Esophagus (tissue), 2 donors: ENCODE measurements at regions not wholly inside any gene's neighbourhood (a gene's known extent, or its start where the extent isn't known, plus 50 kb on each side); places are given as distances from the start of the nearest gene placed in this dataset.

Experiments
- H3K27ac ChIP-seq, 2 donors: one replicate each; pipeline ENCODE4 v1.5.1; 2013; ENCODE audit warnings: low read depth in 2 of 2, mild to moderate bottlenecking in 2 of 2, inconsistent platforms in 1 of 2, low read length in 1 of 2, moderate library complexity in 1 of 2
- H3K27me3 ChIP-seq, 2 donors: one replicate each; pipeline ENCODE4 v1.6.1; 2013; ENCODE audit warnings: low read length in 2 of 2, control low read depth in 1 of 2, mild to moderate bottlenecking in 1 of 2; ENCODE audit not compliant: insufficient read depth in 2 of 2, control insufficient read depth in 1 of 2
- H3K36me3 ChIP-seq, 2 donors: one replicate each; pipeline ENCODE4 v1.6.1; 2013; ENCODE audit warnings: low read length in 1 of 2; ENCODE audit not compliant: control insufficient read depth in 2 of 2, insufficient read depth in 2 of 2
- H3K4me1 ChIP-seq, 2 donors: one replicate each; pipeline ENCODE4 v1.6.1; 2013; ENCODE audit warnings: low read length in 1 of 2; ENCODE audit not compliant: control insufficient read depth in 2 of 2, insufficient read depth in 2 of 2
- H3K4me3 ChIP-seq, 2 donors: one replicate each; pipeline ENCODE4 v1.5.1; 2013; ENCODE audit warnings: low read length in 2 of 2, mild to moderate bottlenecking in 2 of 2, low read depth in 1 of 2, moderate library complexity in 1 of 2
- H3K9me3 ChIP-seq, 2 donors: one replicate each; pipeline ENCODE4 v1.6.1; 2013; ENCODE audit warnings: mild to moderate bottlenecking in 2 of 2, low read depth in 1 of 2, low read length in 1 of 2, moderate library complexity in 1 of 2; ENCODE audit not compliant: control insufficient read depth in 2 of 2, insufficient read depth in 1 of 2
- WGBS, 2 donors: extraction: QIAGEN DNeasy Blood & Tissue Kit; methylation state at CpG; one replicate each; pipeline ENCODE4 v1.1.7; 2013; 5-methylcytosine and 5-hydroxymethylcytosine counted together
- donor health status: healthy with polysubstance abuse.
- donor health status: Bipolar disorder and iron deficiency.

DNA sequence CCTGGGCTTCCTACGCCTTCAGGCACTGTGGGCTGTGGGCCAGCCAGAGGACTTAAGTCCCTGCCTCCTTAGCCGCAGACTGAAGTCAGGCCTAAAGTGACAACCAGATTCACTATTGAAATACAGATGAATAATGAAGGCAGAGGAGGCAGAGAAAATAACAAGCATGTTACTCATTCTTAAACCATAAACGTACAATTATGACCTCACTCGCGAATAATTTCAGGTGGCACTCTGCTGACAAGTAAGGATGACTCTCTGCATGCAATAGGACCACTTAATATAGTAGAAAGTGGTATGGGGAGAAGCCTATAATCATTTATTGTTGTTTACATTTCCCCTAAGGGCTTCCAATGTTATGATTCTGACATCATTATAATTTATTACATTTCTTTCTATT is 409.2 kb upstream of the FGF13 start:
- Histone ChIP-seq H3K36me3 (no peaks in the 10 kb centered on the region), H3K9me3 (no peaks in the 10 kb centered on the region), H3K27me3 (no peaks in the 10 kb centered on the region), H3K4me3 (no peak overlapping the region), H3K4me1 (no peaks in the 10 kb centered on the region), H3K27ac (no peak overlapping the region)
- 71 to 80% methylated on average over 5 of the region's 5 CpGs for WGBS, 2 donors

GRCh38 chrX:139113708-139114107 is 402.2 kb upstream of the FGF13 start:
- no peak overlapping the region for H3K4me3 ChIP-seq
- no peak overlapping the region for H3K27ac ChIP-seq
- 32 to 56% methylated on average over 6 of the region's 6 CpGs for WGBS, 2 donors
- H3K9me3 ChIP-seq = no peaks in the 10 kb centered on the region
- no peaks in the 10 kb centered on the region for H3K4me1 ChIP-seq
- peaks cover 0 to 3% of the 10 kb centered on the region in 2 donors for H3K27me3 ChIP-seq
- H3K36me3 ChIP-seq = no peaks in the 10 kb centered on the region

GRCh38 chrX:139112432-139112831 is 400.9 kb upstream of the FGF13 start:
- Histone ChIP-seq H3K36me3 (no peaks in the 10 kb centered on the region), H3K27me3 (peaks cover 0 to 3% of the 10 kb centered on the region in 2 donors), H3K4me3 (no peak overlapping the region), H3K27ac (no peak overlapping the region), H3K9me3 (no peaks in the 10 kb centered on the region), H3K4me1 (no peaks in the 10 kb centered on the region)
- 24 to 53% methylated on average over 2 of the region's 2 CpGs for WGBS, 2 donors

GRCh38 chrX:139106069-139106468 is 394.6 kb upstream of the FGF13 start:
- Histone ChIP-seq H3K36me3 (no peaks in the 10 kb centered on the region), H3K27me3 (peaks cover 0 to 6% of the 10 kb centered on the region in 2 donors), H3K9me3 (no peaks in the 10 kb centered on the region), H3K4me1 (no peaks in the 10 kb centered on the region), H3K4me3 (no peak overlapping the region), H3K27ac (no peak overlapping the region)
- WGBS, 2 donors = 32 to 33% methylated on average over 2 of the region's 2 CpGs

- Histone ChIP-seq H3K36me3 (no peaks in the 10 kb centered on the region), H3K4me3 (no peak overlapping the region), H3K4me1 (no peaks in the 10 kb centered on the region), H3K9me3 (no peaks in the 10 kb centered on the region), H3K27ac (no peak overlapping the region), H3K27me3 (peaks cover 0 to 7% of the 10 kb centered on the region in 2 donors)
- WGBS, 2 donors = 68 to 83% methylated on average over 6 of the region's 6 CpGs
These were observed 383.4 kb upstream of the FGF13 start for GRCh38 chrX:139094671-139095592.

GRCh38 chrX:139093201-139093600 is 381.7 kb upstream of the FGF13 start:
- Histone ChIP-seq H3K27ac (no peak overlapping the region), H3K4me3 (no peak overlapping the region), H3K9me3 (no peaks in the 10 kb centered on the region), H3K36me3 (no peaks in the 10 kb centered on the region), H3K27me3 (peaks cover 0 to 5% of the 10 kb centered on the region in 2 donors), H3K4me1 (no peaks in the 10 kb centered on the region)
- WGBS, 2 donors = 89 to 91% methylated on average over 3 of the region's 3 CpGs

DNA sequence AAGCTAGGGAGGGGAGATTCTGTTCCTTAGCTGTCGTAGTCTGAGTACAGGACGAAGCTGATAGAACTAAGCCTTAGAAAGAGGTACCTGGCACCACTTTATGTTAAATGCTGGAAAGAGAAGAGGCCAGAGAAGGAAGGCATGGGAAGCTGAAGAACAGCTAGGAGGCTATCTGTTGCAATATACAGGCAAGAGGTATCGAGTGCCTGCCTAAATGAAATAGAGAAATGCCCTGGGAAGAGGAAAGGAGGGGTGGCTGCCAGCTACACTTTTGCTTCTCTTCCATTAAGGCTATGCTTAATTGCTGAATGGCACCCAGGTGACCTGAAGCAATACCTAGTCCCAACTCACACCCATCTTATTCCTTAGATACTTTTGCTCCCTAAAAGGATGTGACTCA is 380.4 kb upstream of the FGF13 start:
- no peaks in the 10 kb centered on the region for H3K4me1 ChIP-seq
- H3K27ac ChIP-seq = no peak overlapping the region
- no peaks in the 10 kb centered on the region for H3K36me3 ChIP-seq
- peaks cover 0 to 4% of the 10 kb centered on the region in 2 donors for H3K27me3 ChIP-seq
- H3K4me3 ChIP-seq = no peak overlapping the region
- WGBS, 2 donors = 72 to 87% methylated on average over 3 of the region's 3 CpGs
- H3K9me3 ChIP-seq = no peaks in the 10 kb centered on the region

- no peaks in the 10 kb centered on the region for H3K36me3 ChIP-seq
- no peak overlapping the region for H3K4me3 ChIP-seq
- no peak overlapping the region for H3K27ac ChIP-seq
- no peaks in the 10 kb centered on the region for H3K4me1 ChIP-seq
- H3K27me3 ChIP-seq = peaks cover 0 to 4% of the 10 kb centered on the region in 2 donors
- no peaks in the 10 kb centered on the region for H3K9me3 ChIP-seq
These were observed 379.5 kb upstream of the FGF13 start for GRCh38 chrX:139091066-139091465.

- no peak overlapping the region for H3K27ac ChIP-seq
These were observed 374.7 kb upstream of the FGF13 start for GRCh38 chrX:139086246-139086645.

DNA sequence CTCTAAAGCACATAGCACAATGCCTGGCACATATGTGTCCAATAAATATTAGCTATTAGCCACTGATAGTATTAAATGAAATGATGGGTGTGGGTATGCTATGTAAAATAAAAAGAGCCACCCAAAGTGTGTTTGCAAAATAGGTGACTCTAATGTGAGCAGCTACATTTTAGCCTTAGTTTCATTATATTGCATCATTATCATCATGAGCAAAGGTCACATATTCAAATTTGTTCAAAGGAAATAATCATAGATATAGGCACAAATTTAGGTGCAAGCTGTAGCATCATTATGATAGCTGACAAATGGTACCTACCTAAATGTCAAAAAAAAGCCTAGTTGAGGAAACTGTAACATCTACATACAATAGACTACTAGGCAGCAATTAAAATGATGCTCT is 373.9 kb upstream of the FGF13 start:
- Histone ChIP-seq H3K4me1 (no peaks in the 10 kb centered on the region), H3K36me3 (no peaks in the 10 kb centered on the region), H3K9me3 (no peaks in the 10 kb centered on the region), H3K4me3 (no peak overlapping the region), H3K27ac (no peak overlapping the region), H3K27me3 (no peaks in the 10 kb centered on the region)

More at GRCh38 chrX:139086246-139086645, 374.7 kb upstream of the FGF13 start:
- Histone ChIP-seq H3K27me3 (no peaks in the 10 kb centered on the region), H3K4me1 (no peaks in the 10 kb centered on the region), H3K9me3 (no peaks in the 10 kb centered on the region), H3K4me3 (no peak overlapping the region), H3K36me3 (no peaks in the 10 kb centered on the region)
- WGBS, 2 donors = 63 to 79% methylated on average over 2 of the region's 2 CpGs
